Right lobe of liver (tissue), 4 donors: ENCODE measurements at regions not wholly inside any gene's neighbourhood (a gene's known extent, or its start where the extent isn't known, plus 50 kb on each side); places are given as distances from the start of the nearest gene placed in this dataset.

Source experiments
- POLR2A ChIP-seq: fragments of 450-650 bp; IDR thresholded peaks from one replicate; pipeline ENCODE4 v1.6.1; 2017; ENCODE audit warnings: antibody characterized with exemption, mild to moderate bottlenecking
- TF ChIP-seq, protein P1 (sequence below), 4 donors: fragments of 200-600 bp in 3 of 4; fragments of 450-650 bp in 1 of 4; IDR thresholded peaks; one replicate each; pipeline versions ENCODE4 v1.5.1 to v1.8.0; 2016 to 2022; ENCODE audit warnings: antibody characterized with exemption in 4 of 4, mild to moderate bottlenecking in 2 of 4
- donor health status: DM: no; HTN: no; CAD: no.
- donor health status: DM: no; HTN: no; CAD: no.
- donor health status: DM: no; HTN: yes; CAD: no.

DNA sequence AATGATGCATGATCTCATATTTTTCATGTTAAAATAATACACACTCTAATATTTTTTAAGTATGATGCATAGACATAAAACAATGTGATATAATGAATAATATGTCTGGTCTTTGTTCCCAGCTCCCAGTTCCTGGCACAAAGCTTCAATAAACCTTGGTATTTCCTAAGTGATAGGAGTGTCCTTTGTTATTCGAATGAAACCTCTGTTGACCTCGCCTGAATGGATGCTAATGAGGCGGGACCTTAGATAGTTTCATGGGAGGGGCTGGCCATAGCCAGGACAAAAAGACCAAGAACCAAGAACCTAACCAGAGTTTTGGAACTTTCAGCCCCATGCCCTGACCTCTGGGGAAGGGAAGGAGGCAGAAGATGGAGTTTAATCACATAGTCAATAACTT is 257.7 kb upstream of the COPS8 start:
- TF ChIP-seq, protein P1, sequence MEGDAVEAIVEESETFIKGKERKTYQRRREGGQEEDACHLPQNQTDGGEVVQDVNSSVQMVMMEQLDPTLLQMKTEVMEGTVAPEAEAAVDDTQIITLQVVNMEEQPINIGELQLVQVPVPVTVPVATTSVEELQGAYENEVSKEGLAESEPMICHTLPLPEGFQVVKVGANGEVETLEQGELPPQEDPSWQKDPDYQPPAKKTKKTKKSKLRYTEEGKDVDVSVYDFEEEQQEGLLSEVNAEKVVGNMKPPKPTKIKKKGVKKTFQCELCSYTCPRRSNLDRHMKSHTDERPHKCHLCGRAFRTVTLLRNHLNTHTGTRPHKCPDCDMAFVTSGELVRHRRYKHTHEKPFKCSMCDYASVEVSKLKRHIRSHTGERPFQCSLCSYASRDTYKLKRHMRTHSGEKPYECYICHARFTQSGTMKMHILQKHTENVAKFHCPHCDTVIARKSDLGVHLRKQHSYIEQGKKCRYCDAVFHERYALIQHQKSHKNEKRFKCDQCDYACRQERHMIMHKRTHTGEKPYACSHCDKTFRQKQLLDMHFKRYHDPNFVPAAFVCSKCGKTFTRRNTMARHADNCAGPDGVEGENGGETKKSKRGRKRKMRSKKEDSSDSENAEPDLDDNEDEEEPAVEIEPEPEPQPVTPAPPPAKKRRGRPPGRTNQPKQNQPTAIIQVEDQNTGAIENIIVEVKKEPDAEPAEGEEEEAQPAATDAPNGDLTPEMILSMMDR (IDR thresholded peaks at IDR 0.05): no peak
- no peak for TF ChIP-seq POLR2A
